IMR-90 (cell line): ENCODE measurements at regions not wholly inside any gene's neighbourhood (a gene's known extent, or its start where the extent isn't known, plus 50 kb on each side); places are given as distances from the start of the nearest gene placed in this dataset.

Experiments
- ATAC-seq: fragments of 200-7000 bp; cut with Tn5 transposase; 2 replicates; pipeline ENCODE4 v1.9.1; 2020; ENCODE audit warnings: low read depth, mild to moderate bottlenecking, moderate library complexity
- BruUV-seq: library from RNA; stranded (reverse); fragments of 400-500 nt; replicated peaks from 2 replicates; lab custom pipeline; 2021; lab: Mats Ljungman, UMichigan
- CTCF ChIA-PET: fragments of 300-600 bp; formaldehyde crosslinking; extraction: SDS; loops from one replicate; lab custom pipeline; 2021; ENCODE audit warnings: antibody characterized with exemption; lab: Yijun Ruan, JAX
- POLR2A ChIA-PET: fragments of 300-600 bp; sonication (Branson Sonifier 250); formaldehyde crosslinking; loops from one replicate; lab custom pipeline; 2022; ENCODE audit warnings: antibody characterized with exemption; ENCODE audit not compliant: unreplicated experiment; lab: Charles Lee
- DNase-seq: peaks from one replicate; pipeline ENCODE4 v3.0.0; 2013
- H2AFZ ChIP-seq: replicated peaks from 2 replicates; pipeline ENCODE3; 2013; ENCODE audit warnings: low read length, mild to moderate bottlenecking; ENCODE audit not compliant: poor library complexity
- H2AK5ac ChIP-seq: 2 replicates; pipeline ENCODE4 v1.6.1; 2013; ENCODE audit warnings: low read depth, low read length, inconsistent platforms
- H2AK9ac ChIP-seq: replicated peaks from 2 replicates; pipeline ENCODE3; 2013; ENCODE audit warnings: mild to moderate bottlenecking, low read depth, low read length, moderate library complexity; ENCODE audit not compliant: poor library complexity
- H2BK120ac ChIP-seq: 2 replicates; pipeline ENCODE4 v1.6.1; 2013; ENCODE audit warnings: low read depth, low read length, inconsistent platforms
- H2BK15ac ChIP-seq: 3 replicates; pipeline ENCODE4 v1.6.1; 2013; ENCODE audit warnings: low read depth, low read length, inconsistent platforms
- H2BK20ac ChIP-seq: 2 replicates; pipeline ENCODE4 v1.6.1; 2013; ENCODE audit warnings: low read depth, mild to moderate bottlenecking, inconsistent platforms, low read length, moderate library complexity
- H2BK5ac ChIP-seq: 2 replicates; pipeline ENCODE4 v1.6.1; 2013; ENCODE audit warnings: mild to moderate bottlenecking, low read depth, low read length, inconsistent platforms; ENCODE audit not compliant: poor library complexity, severe bottlenecking
- H3K14ac ChIP-seq: replicated peaks from 2 replicates; pipeline ENCODE4 v1.6.1; 2013; ENCODE audit warnings: low read depth, low read length, inconsistent platforms
- H3K18ac ChIP-seq: 2 replicates; pipeline ENCODE4 v1.6.1; 2013; ENCODE audit warnings: low read depth, low read length, control low read depth
- H3K23ac ChIP-seq: 2 replicates; pipeline ENCODE4 v1.6.1; 2013; ENCODE audit warnings: low read depth, low read length, inconsistent platforms
- H3K27ac ChIP-seq: 2 replicates; pipeline ENCODE4 v1.5.1; 2013; ENCODE audit warnings: mild to moderate bottlenecking, control low read depth, low read length; ENCODE audit not compliant: insufficient read depth
- H3K27me3 ChIP-seq: 2 replicates; pipeline ENCODE4 v1.6.1; 2013; ENCODE audit warnings: low read length; ENCODE audit not compliant: control insufficient read depth, insufficient read depth
- H3K36me3 ChIP-seq: 2 replicates; pipeline ENCODE4 v1.6.1; 2013; ENCODE audit warnings: low read length, mixed read lengths; ENCODE audit not compliant: control insufficient read depth, insufficient read depth
- H3K4ac ChIP-seq: 2 replicates; pipeline ENCODE4 v1.6.1; 2013; ENCODE audit warnings: low read depth, low read length, inconsistent platforms
- H3K4me1 ChIP-seq: 2 replicates; pipeline ENCODE4 v1.6.1; 2013; ENCODE audit warnings: low read length, mixed read lengths; ENCODE audit not compliant: control insufficient read depth, insufficient read depth
- H3K4me2 ChIP-seq: 2 replicates; pipeline ENCODE4 v1.6.1; 2013; ENCODE audit warnings: low read depth, mild to moderate bottlenecking, control low read depth, low read length, moderate library complexity
- H3K4me3 ChIP-seq: 2 replicates; pipeline ENCODE4 v1.5.1; 2013; ENCODE audit warnings: low read depth, mild to moderate bottlenecking, control low read depth, low read length, moderate library complexity; ENCODE audit not compliant: insufficient read depth
- H3K56ac ChIP-seq: 2 replicates; pipeline ENCODE4 v1.6.1; 2013; ENCODE audit warnings: low read length, inconsistent platforms; ENCODE audit not compliant: insufficient read depth; ENCODE audit errors: extremely low read depth
- H3K79me1 ChIP-seq, 2 experiments: 2 replicates each; pipeline ENCODE4 v1.6.1; 2013; ENCODE audit warnings: low read length in 2 of 2, inconsistent platforms in 1 of 2, low read depth in 1 of 2
- H3K9ac ChIP-seq: 2 replicates; pipeline ENCODE4 v1.6.1; 2013; ENCODE audit warnings: low read depth, low read length, control low read depth
- H3K9me1 ChIP-seq: 2 replicates; pipeline ENCODE4 v1.6.1; 2013; ENCODE audit warnings: low read length, inconsistent platforms; ENCODE audit not compliant: insufficient read depth
- H3K9me3 ChIP-seq: 2 replicates; pipeline ENCODE4 v1.6.1; 2013; ENCODE audit warnings: low read length; ENCODE audit not compliant: control insufficient read depth, insufficient read depth
- H4K20me1 ChIP-seq: 2 replicates; pipeline ENCODE4 v1.6.1; 2013; ENCODE audit warnings: low read length, inconsistent platforms; ENCODE audit not compliant: insufficient read depth
- H4K5ac ChIP-seq: 2 replicates; pipeline ENCODE4 v1.6.1; 2013; ENCODE audit warnings: mild to moderate bottlenecking, low read depth, low read length, control low read depth
- H4K8ac ChIP-seq, 2 experiments: 2 replicates each; pipeline ENCODE4 v1.6.1; 2013; ENCODE audit warnings: low read depth in 2 of 2, low read length in 2 of 2, control low read depth in 1 of 2, inconsistent platforms in 1 of 2
- H4K91ac ChIP-seq: 2 replicates; pipeline ENCODE4 v1.6.1; 2013; ENCODE audit warnings: low read depth, low read length, inconsistent platforms; ENCODE audit not compliant: insufficient read depth
- BHLHE40 ChIP-seq: fragments of 150-350 bp; IDR thresholded peaks from 2 replicates; pipeline ENCODE4 v1.6.1; 2016; ENCODE audit warnings: mild to moderate bottlenecking, low read depth, low read length
- CEBPB ChIP-seq: IDR thresholded peaks from 2 replicates; pipeline ENCODE4 v1.6.1; 2012; ENCODE audit warnings: low read depth, low read length, improper control_type of control experiment
- CHD1 ChIP-seq: IDR thresholded peaks from 2 replicates; pipeline ENCODE4 v1.6.1; 2012; ENCODE audit warnings: low read depth, low read length, improper control_type of control experiment
- FOS ChIP-seq: fragments of 150-350 bp; IDR thresholded peaks from 2 replicates; pipeline ENCODE4 v1.6.1; 2016; ENCODE audit warnings: low read depth, low read length
- MAFK ChIP-seq: IDR thresholded peaks from 2 replicates; pipeline ENCODE4 v1.6.1; 2012; ENCODE audit warnings: low read depth, low read length, improper control_type of control experiment
- MAZ ChIP-seq: IDR thresholded peaks from 2 replicates; pipeline ENCODE4 v1.6.1; 2012; ENCODE audit warnings: low read depth, mild to moderate bottlenecking, low read length, improper control_type of control experiment, moderate library complexity, borderline replicate concordance
- MXI1 ChIP-seq: IDR thresholded peaks from 2 replicates; pipeline ENCODE4 v1.6.1; 2012; ENCODE audit warnings: low read depth, mild to moderate bottlenecking, low read length, moderate library complexity, borderline replicate concordance
- NFE2L2 ChIP-seq: fragments of 150-350 bp; IDR thresholded peaks from 2 replicates; pipeline ENCODE4 v1.6.1; 2016; ENCODE audit warnings: low read depth, mild to moderate bottlenecking, low read length
- POLR2A ChIP-seq: IDR thresholded peaks from 2 replicates; pipeline ENCODE4 v1.6.1; 2012; ENCODE audit warnings: mild to moderate bottlenecking, low read depth, low read length
- RAD21 ChIP-seq: IDR thresholded peaks from 2 replicates; pipeline ENCODE4 v1.6.1; 2012; ENCODE audit warnings: low read length, improper control_type of control experiment
- RCOR1 ChIP-seq: IDR thresholded peaks from 2 replicates; pipeline ENCODE4 v1.6.1; 2012; ENCODE audit warnings: mild to moderate bottlenecking, low read length, improper control_type of control experiment; ENCODE audit not compliant: insufficient replicate concordance
- RFX5 ChIP-seq: IDR thresholded peaks from 2 replicates; pipeline ENCODE4 v1.8.0; 2012; ENCODE audit warnings: low read depth, mild to moderate bottlenecking, low read length, moderate library complexity
- SMC3 ChIP-seq: fragments of 150-350 bp; IDR thresholded peaks from 2 replicates; pipeline ENCODE4 v1.6.1; 2016; ENCODE audit warnings: low read depth, mild to moderate bottlenecking, antibody characterized with exemption, low read length, moderate library complexity
- WGBS, 2 experiments: methylation state at CpG; one replicate each; pipeline versions ENCODE4 v1.1.5 to v1.1.7; 2013; ENCODE audit warnings: missing lambda C conversion rate in 2 of 2; ENCODE audit not compliant: insufficient read length in 1 of 2; ENCODE audit errors: extremely low coverage in 2 of 2; 5-methylcytosine and 5-hydroxymethylcytosine counted together
- dilution Hi-C: fragments of 300-500 bp; cut with HindIII; formaldehyde crosslinking; loops from one replicate; pipeline ENCODE4 v1.14.3; 2018; ENCODE audit warnings: low sequenced_read_pairs; ENCODE audit not compliant: unreplicated experiment
- in situ Hi-C: fragments of 300-500 bp; cut with MboI; formaldehyde crosslinking; loops from 3 replicates; pipeline ENCODE4 v1.14.3; 2019; ENCODE audit warnings: low sequenced_read_pairs, inconsistent platforms, mixed read lengths
- intact Hi-C: fragments of 100-400 bp; cut with micrococcal nuclease; formaldehyde crosslinking; loops from 2 replicates; pipeline ENCODE4 v1.10.0; 2022
- TF ChIP-seq, protein P1 (sequence below): fragments of 150-350 bp; IDR thresholded peaks from 2 replicates; pipeline ENCODE4 v1.6.1; 2016; ENCODE audit warnings: low read depth, mild to moderate bottlenecking, low read length, moderate library complexity, borderline replicate concordance
- TF ChIP-seq, protein P2 (sequence below): fragments of 150-350 bp; IDR thresholded peaks from 2 replicates; pipeline ENCODE4 v1.6.1; 2017; ENCODE audit warnings: mild to moderate bottlenecking, antibody characterized with exemption, low read length, low read depth
- TF ChIP-seq, protein P3 (sequence below): conservative IDR thresholded peaks from 2 replicates; pipeline ENCODE4 v1.5.1; 2012; ENCODE audit warnings: mild to moderate bottlenecking, low read depth, low read length, improper control_type of control experiment

DNA sequence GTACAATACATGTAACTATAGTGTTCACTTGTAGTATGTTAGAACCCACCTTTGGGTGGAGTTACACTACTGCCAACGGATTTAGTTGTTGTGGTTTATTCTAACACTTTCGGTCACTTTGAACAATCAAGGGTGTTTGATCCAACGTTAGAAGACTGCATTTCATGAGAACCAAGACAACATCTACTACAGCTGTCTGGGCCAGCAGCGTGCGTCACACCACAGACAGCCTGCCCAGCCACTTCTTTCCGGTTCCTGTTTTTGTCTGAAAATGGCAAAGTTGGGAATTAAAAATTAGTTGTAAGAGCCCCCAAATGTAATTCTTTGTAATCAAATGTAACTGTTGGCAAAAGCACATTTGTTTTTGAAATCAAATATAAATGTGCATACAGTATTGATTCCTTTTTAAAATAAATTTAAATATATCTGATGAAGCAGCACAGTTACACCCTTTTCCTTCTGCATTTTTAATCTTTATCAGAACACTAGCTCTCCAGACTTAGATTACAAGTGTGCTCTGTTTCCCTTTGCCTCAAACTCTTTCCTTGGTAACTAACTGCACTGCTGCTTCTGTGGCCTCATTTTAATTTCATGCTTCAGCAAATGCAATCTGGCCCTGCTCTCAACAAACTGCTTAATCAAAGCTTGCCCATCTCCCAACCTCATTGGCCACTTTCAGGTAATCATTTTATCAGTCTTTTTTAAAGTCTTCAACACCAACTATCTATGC, 86.6 kb upstream of the DPH5 start:
- H2BK15ac ChIP-seq: no peak overlapping the region
- H3K4me3 ChIP-seq: no peak overlapping the region
- H3K27ac ChIP-seq: no peak overlapping the region
- POLR2A ChIA-PET: no interaction called here
- H3K18ac ChIP-seq: no peak overlapping the region
- H3K9me1 ChIP-seq: no peaks in the 10 kb centered on the region
- H4K91ac ChIP-seq: no peak overlapping the region
- no peak overlapping the region for H2BK120ac ChIP-seq
- H3K9ac ChIP-seq: no peak overlapping the region
- WGBS, 2 experiments: no CpG with 5 or more reads among the region's 6 CpGs
- no peak overlapping the region for H4K5ac ChIP-seq
- intact Hi-C loops: no loop called here
- no peak overlapping the region for H3K4me2 ChIP-seq
- dilution Hi-C loops: no loop called here
- in situ Hi-C loops: no loop called here
- H3K27me3 ChIP-seq: no peaks in the 10 kb centered on the region; the same call in 1 of the 2 replicates
- no peaks in the 10 kb centered on the region for H3K9me3 ChIP-seq
- no peak overlapping the region for H3K4ac ChIP-seq
- DNase-seq (no peak), ATAC-seq (no peak)
- no peak overlapping the region for H2BK20ac ChIP-seq
- H2AK5ac ChIP-seq: no peak overlapping the region
- no peaks in the 10 kb centered on the region for H4K20me1 ChIP-seq
- no peak overlapping the region for H3K14ac ChIP-seq
- no peak overlapping the region for H2BK5ac ChIP-seq
- CTCF ChIA-PET: interaction anchor here (0.6 to 1.0 kb wide), 2 partner anchors 22 to 525 kb away, joined by 3 read pairs; no protein-coding TSS in a partner anchor
- H3K79me1 ChIP-seq: no peaks in the 10 kb centered on the region
- H4K8ac ChIP-seq: no peak overlapping the region
- no peaks in the 10 kb centered on the region for H3K36me3 ChIP-seq
- no TSS peak for BruUV-seq
- no peak overlapping the region for H3K23ac ChIP-seq
- no peaks in the 10 kb centered on the region for H3K4me1 ChIP-seq
- H3K56ac ChIP-seq: no peak overlapping the region
- H2AFZ ChIP-seq: no peak overlapping the region
- no peak overlapping the region for H2AK9ac ChIP-seq
- TF ChIP-seq MAZ (no peak), MXI1 (no peak), CEBPB (no peak), RFX5 (no peak), RAD21 (no peak), BHLHE40 (no peak), NFE2L2 (no peak), RCOR1 (no peak), MAFK (no peak), SMC3 (no peak), CHD1 (no peak), FOS (no peak), POLR2A (no peak)
- TF ChIP-seq, protein P1, sequence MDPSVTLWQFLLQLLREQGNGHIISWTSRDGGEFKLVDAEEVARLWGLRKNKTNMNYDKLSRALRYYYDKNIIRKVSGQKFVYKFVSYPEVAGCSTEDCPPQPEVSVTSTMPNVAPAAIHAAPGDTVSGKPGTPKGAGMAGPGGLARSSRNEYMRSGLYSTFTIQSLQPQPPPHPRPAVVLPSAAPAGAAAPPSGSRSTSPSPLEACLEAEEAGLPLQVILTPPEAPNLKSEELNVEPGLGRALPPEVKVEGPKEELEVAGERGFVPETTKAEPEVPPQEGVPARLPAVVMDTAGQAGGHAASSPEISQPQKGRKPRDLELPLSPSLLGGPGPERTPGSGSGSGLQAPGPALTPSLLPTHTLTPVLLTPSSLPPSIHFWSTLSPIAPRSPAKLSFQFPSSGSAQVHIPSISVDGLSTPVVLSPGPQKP: no peak
- TF ChIP-seq, protein P2, sequence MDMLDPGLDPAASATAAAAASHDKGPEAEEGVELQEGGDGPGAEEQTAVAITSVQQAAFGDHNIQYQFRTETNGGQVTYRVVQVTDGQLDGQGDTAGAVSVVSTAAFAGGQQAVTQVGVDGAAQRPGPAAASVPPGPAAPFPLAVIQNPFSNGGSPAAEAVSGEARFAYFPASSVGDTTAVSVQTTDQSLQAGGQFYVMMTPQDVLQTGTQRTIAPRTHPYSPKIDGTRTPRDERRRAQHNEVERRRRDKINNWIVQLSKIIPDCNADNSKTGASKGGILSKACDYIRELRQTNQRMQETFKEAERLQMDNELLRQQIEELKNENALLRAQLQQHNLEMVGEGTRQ: no peak
- TF ChIP-seq, protein P3, sequence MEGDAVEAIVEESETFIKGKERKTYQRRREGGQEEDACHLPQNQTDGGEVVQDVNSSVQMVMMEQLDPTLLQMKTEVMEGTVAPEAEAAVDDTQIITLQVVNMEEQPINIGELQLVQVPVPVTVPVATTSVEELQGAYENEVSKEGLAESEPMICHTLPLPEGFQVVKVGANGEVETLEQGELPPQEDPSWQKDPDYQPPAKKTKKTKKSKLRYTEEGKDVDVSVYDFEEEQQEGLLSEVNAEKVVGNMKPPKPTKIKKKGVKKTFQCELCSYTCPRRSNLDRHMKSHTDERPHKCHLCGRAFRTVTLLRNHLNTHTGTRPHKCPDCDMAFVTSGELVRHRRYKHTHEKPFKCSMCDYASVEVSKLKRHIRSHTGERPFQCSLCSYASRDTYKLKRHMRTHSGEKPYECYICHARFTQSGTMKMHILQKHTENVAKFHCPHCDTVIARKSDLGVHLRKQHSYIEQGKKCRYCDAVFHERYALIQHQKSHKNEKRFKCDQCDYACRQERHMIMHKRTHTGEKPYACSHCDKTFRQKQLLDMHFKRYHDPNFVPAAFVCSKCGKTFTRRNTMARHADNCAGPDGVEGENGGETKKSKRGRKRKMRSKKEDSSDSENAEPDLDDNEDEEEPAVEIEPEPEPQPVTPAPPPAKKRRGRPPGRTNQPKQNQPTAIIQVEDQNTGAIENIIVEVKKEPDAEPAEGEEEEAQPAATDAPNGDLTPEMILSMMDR: no peak
